Calu3 (cell line): ENCODE measurements at regions not wholly inside any gene's neighbourhood (a gene's known extent, or its start where the extent isn't known, plus 50 kb on each side); places are given as distances from the start of the nearest gene placed in this dataset.

Source experiments
- BruUV-seq: library from RNA; stranded (reverse); fragments of 400-500 nt; replicated peaks from 2 replicates; lab custom pipeline; 2021; lab: Mats Ljungman, UMichigan
- CTCF ChIA-PET: fragments of 300-600 bp; sonication (Branson Sonifier 250); formaldehyde crosslinking; loops from one replicate; lab custom pipeline; 2022; ENCODE audit warnings: antibody characterized with exemption; lab: Charles Lee
- DNase-seq: peaks from one replicate; pipeline ENCODE4 v3.0.0; 2022
- H3K27ac Mint-ChIP-seq: one replicate; pipeline ENCODE4 v1.8.0; 2022; ENCODE audit warnings: mixed read lengths; ENCODE audit not compliant: unreplicated experiment
- H3K27me3 Mint-ChIP-seq: one replicate; pipeline ENCODE4 v1.8.0; 2022; ENCODE audit warnings: mixed read lengths; ENCODE audit not compliant: unreplicated experiment
- H3K36me3 Mint-ChIP-seq: one replicate; pipeline ENCODE4 v1.8.0; 2022; ENCODE audit warnings: mild to moderate bottlenecking, moderate library complexity, mixed read lengths; ENCODE audit not compliant: insufficient read depth, unreplicated experiment
- H3K4me1 Mint-ChIP-seq: one replicate; pipeline ENCODE4 v1.8.0; 2022; ENCODE audit warnings: mild to moderate bottlenecking, low read depth, mixed read lengths; ENCODE audit not compliant: unreplicated experiment
- H3K4me3 Mint-ChIP-seq: one replicate; pipeline ENCODE4 v1.8.0; 2022; ENCODE audit warnings: mild to moderate bottlenecking, low read depth, moderate library complexity, mixed read lengths; ENCODE audit not compliant: unreplicated experiment
- H3K9me3 Mint-ChIP-seq: one replicate; pipeline ENCODE4 v1.8.0; 2022; ENCODE audit warnings: low read depth, mixed read lengths; ENCODE audit not compliant: unreplicated experiment
- CTCF ChIP-seq: fragments of 200-600 bp; IDR thresholded peaks from one replicate; pipeline ENCODE4 v1.8.0; 2022; ENCODE audit warnings: antibody characterized with exemption; ENCODE audit not compliant: unreplicated experiment
- intact Hi-C: fragments of 100-400 bp; cut with micrococcal nuclease; formaldehyde crosslinking; loops from one replicate; pipeline ENCODE4 v1.10.0; 2022; ENCODE audit not compliant: unreplicated experiment

- Mint-ChIP-seq H3K4me1 (no peaks in the 10 kb centered on the region), H3K27ac (no peak overlapping the region), H3K9me3 (no peaks in the 10 kb centered on the region), H3K27me3 (no peaks in the 10 kb centered on the region), H3K4me3 (no peak overlapping the region), H3K36me3 (no peaks in the 10 kb centered on the region)
- DNase-seq = no peak
- intact Hi-C loops = no loop called here
- no peak for TF ChIP-seq CTCF
- CTCF ChIA-PET = no interaction called here
- no TSS peak for BruUV-seq
These were observed 904.9 kb upstream of the AGA start for GRCh38 chr4:178347111-178347510.

GRCh38 chr4:178349601-178350000 lies 907.4 kb upstream of the AGA start:
- Mint-ChIP-seq H3K4me3 (no peak overlapping the region), H3K36me3 (no peaks in the 10 kb centered on the region), H3K27me3 (no peaks in the 10 kb centered on the region), H3K4me1 (no peaks in the 10 kb centered on the region), H3K9me3 (no peaks in the 10 kb centered on the region), H3K27ac (no peak overlapping the region)
- no peak for TF ChIP-seq CTCF
- CTCF ChIA-PET = no interaction called here
- no peak for DNase-seq
- intact Hi-C loops = no loop called here
- BruUV-seq = no TSS peak

GRCh38 chr4:178351185-178351584 lies 908.9 kb upstream of the AGA start:
- Mint-ChIP-seq H3K27me3 (no peaks in the 10 kb centered on the region), H3K4me1 (no peaks in the 10 kb centered on the region), H3K4me3 (no peak overlapping the region), H3K36me3 (no peaks in the 10 kb centered on the region), H3K27ac (no peak overlapping the region), H3K9me3 (no peaks in the 10 kb centered on the region)
- CTCF ChIA-PET = no interaction called here
- DNase-seq = no peak
- intact Hi-C loops = no loop called here
- no TSS peak for BruUV-seq
- no peak for TF ChIP-seq CTCF

- Mint-ChIP-seq H3K4me3 (no peak overlapping the region), H3K4me1 (no peaks in the 10 kb centered on the region), H3K27me3 (no peaks in the 10 kb centered on the region), H3K9me3 (no peaks in the 10 kb centered on the region), H3K27ac (no peak overlapping the region), H3K36me3 (no peaks in the 10 kb centered on the region)
- no TSS peak for BruUV-seq
- no peak for DNase-seq
- TF ChIP-seq CTCF = no peak
- intact Hi-C loops = no loop called here
- CTCF ChIA-PET = no interaction called here
These were observed 914.5 kb upstream of the AGA start for GRCh38 chr4:178356725-178357124.
